Tibial artery (tissue), 4 donors: ENCODE measurements at regions not wholly inside any gene's neighbourhood (a gene's known extent, or its start where the extent isn't known, plus 50 kb on each side); places are given as distances from the start of the nearest gene placed in this dataset.

Experiments
- DNase-seq, 2 donors: peaks; one replicate each; pipeline ENCODE4 v3.0.0-alpha.2; 2019
- H3K27ac ChIP-seq, 2 donors: fragments of 200-600 bp; sonication (generic) in 1 of 2; 1 replicate in 1 of 2; 2 replicates in 1 of 2; pipeline ENCODE4 v1.5.1; 2018 to 2019; ENCODE audit warnings: mild to moderate bottlenecking in 1 of 2
- H3K27me3 ChIP-seq, 2 donors: fragments of 200-600 bp; sonication (generic) in 1 of 2; one replicate each; pipeline versions ENCODE4 v1.5.1 to v1.6.0; 2016 to 2019
- H3K36me3 ChIP-seq, 3 donors: fragments of 200-600 bp; sonication (generic) in 2 of 3; one replicate each; pipeline ENCODE4 v1.5.1; 2016 to 2019; ENCODE audit warnings: mild to moderate bottlenecking in 2 of 3
- H3K4me1 ChIP-seq, 4 donors: fragments of 200-600 bp; sonication (generic) in 2 of 4; 1 replicate in 3 of 4; 2 replicates in 1 of 4; pipeline ENCODE4 v1.5.1; 2016 to 2019
- H3K4me3 ChIP-seq, 2 donors: fragments of 200-600 bp; sonication (generic) in 1 of 2; 1 replicate in 1 of 2; 2 replicates in 1 of 2; pipeline ENCODE4 v1.5.1; 2018 to 2019; ENCODE audit warnings: mild to moderate bottlenecking in 2 of 2
- H3K9me3 ChIP-seq, 3 donors: fragments of 200-600 bp; sonication (generic) in 1 of 3; one replicate each; pipeline ENCODE4 v1.5.1; 2016 to 2019
- CTCF ChIP-seq, 2 experiments: fragments of 200-600 bp in 1 of 2; fragments of 450-650 bp in 1 of 2; IDR thresholded peaks; one replicate each; pipeline ENCODE4 v1.5.1; 2017 to 2019; ENCODE audit warnings: antibody characterized with exemption in 2 of 2, mild to moderate bottlenecking in 1 of 2, moderate library complexity in 1 of 2
- intact Hi-C: fragments of 100-400 bp; cut with DNase I; formaldehyde crosslinking; loops from one replicate; pipeline ENCODE4 v1.15.0; 2023; ENCODE audit warnings: low total_unique reads

DNA sequence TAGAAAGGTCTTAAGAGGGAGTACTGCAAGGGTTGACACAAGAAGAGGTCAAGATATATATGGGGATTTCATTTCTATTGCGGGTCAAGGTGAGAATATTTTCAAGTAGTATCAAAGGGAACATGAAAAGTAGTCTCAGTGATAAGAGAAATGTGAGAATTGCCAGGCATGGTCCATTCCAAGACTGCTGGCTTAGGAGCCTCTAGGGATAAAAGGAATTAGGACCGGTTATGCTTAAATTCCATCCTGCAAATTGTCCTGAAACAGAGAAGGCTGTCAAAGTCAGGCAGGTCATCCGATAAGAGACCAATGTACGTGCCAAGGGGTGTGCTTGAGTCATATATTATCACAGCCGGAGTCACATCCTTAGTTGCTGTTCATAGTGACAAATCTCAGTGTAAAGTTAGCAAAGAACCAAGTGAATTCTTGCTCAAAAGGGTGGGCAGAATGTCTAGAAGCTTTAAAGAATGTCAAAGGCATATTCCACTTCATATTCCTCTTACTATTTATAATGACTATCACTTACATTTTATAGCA lies 133.6 kb downstream of the CBLL2 start:
- DNase-seq = no peak
- H3K27me3 ChIP-seq = no peaks in the 10 kb centered on the region
- intact Hi-C loops = no loop called here
- no peaks in the 10 kb centered on the region for H3K36me3 ChIP-seq
- no peak overlapping the region for H3K27ac ChIP-seq
- H3K4me3 ChIP-seq = no peak overlapping the region
- H3K9me3 ChIP-seq = no peaks in the 10 kb centered on the region
- H3K4me1 ChIP-seq = no peaks in the 10 kb centered on the region
- no peak for TF ChIP-seq CTCF (IDR thresholded peaks at IDR 0.05)

- H3K4me3 ChIP-seq = no peak overlapping the region
- no peaks in the 10 kb centered on the region for H3K9me3 ChIP-seq
- no peak for TF ChIP-seq CTCF (IDR thresholded peaks at IDR 0.05)
- no peak overlapping the region for H3K27ac ChIP-seq
- intact Hi-C loops = no loop called here
- H3K4me1 ChIP-seq = no peaks in the 10 kb centered on the region
- no peaks in the 10 kb centered on the region for H3K36me3 ChIP-seq
- DNase-seq = no peak
- H3K27me3 ChIP-seq = no peaks in the 10 kb centered on the region
Measured at GRCh38 chrX:22409418-22409817, 136.7 kb downstream of the CBLL2 start.

GRCh38 chrX:22424122-22424915 lies 151.6 kb downstream of the CBLL2 start:
- no peak for DNase-seq
- intact Hi-C loops = no loop called here
- H3K9me3 ChIP-seq = no peaks in the 10 kb centered on the region
- H3K4me3 ChIP-seq = no peak overlapping the region
- H3K36me3 ChIP-seq = no peaks in the 10 kb centered on the region
- no peak overlapping the region for H3K27ac ChIP-seq
- no peak for TF ChIP-seq CTCF (IDR thresholded peaks at IDR 0.05)
- no peaks in the 10 kb centered on the region for H3K27me3 ChIP-seq
- H3K4me1 ChIP-seq = no peaks in the 10 kb centered on the region

DNA sequence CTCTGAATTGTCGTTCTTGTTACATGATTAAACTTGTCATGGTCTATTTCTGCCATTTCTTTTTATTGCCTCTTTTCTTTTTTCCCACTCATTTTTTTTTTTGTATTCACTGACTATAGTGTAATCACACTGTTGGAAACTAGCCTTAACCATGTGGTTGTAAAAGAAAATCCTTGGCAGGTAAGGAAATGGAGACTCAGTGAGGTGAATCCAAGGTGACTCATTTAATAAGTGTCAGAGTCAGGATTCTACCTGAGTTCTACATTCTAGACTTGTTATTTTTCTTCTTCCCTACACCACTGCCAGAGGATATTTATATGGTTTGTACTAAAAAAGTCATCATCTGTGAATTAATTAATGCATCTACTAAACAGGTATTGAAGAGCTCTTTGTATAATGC lies 152.2 kb downstream of the CBLL2 start:
- no peak overlapping the region for H3K27ac ChIP-seq
- no peaks in the 10 kb centered on the region for H3K36me3 ChIP-seq
- H3K27me3 ChIP-seq = no peaks in the 10 kb centered on the region
- no peak for DNase-seq
- H3K4me1 ChIP-seq = no peaks in the 10 kb centered on the region
- TF ChIP-seq CTCF (IDR thresholded peaks at IDR 0.05) = no peak
- no peaks in the 10 kb centered on the region for H3K9me3 ChIP-seq
- intact Hi-C loops = no loop called here
- no peak overlapping the region for H3K4me3 ChIP-seq

DNA sequence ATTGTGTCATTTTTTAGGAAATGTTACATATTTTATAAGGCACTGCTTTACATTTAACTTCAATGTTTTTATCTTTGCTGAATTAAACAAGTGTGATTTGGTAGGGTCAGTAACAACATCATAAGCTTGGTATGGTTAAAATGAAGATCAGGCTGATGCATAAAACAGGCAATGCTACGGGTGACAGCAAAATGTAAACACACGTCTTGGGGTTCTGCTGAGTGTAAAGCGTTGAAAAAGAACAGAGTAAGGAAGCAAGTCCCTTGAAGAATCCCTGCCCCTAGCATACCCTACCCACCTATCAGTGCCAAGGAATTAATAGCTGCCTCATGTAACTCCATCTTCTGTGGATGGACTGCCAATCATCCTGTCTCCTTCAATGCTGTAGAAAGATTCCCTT lies 157.0 kb downstream of the CBLL2 start:
- Histone ChIP-seq H3K27ac (no peak overlapping the region), H3K36me3 (no peaks in the 10 kb centered on the region), H3K27me3 (no peaks in the 10 kb centered on the region), H3K4me1 (no peaks in the 10 kb centered on the region), H3K9me3 (no peaks in the 10 kb centered on the region), H3K4me3 (no peak overlapping the region)
- no peak for TF ChIP-seq CTCF (IDR thresholded peaks at IDR 0.05)
- intact Hi-C loops = no loop called here
- DNase-seq = no peak
